Activated B cell treated with CpG ODN at 0.5 μM for 24 hours (primary cell): ENCODE measurements at regions not wholly inside any gene's neighbourhood (a gene's known extent, or its start where the extent isn't known, plus 50 kb on each side); places are given as distances from the start of the nearest gene placed in this dataset.

ENCODE experiments used
- ATAC-seq: fragments of 200-7000 bp; cut with Tn5 transposase; one replicate; pipeline ENCODE4 v1.10.0; 2021; ENCODE audit warnings: low read depth, mild to moderate bottlenecking, moderate library complexity
- CTCF ChIA-PET: fragments of 350-600 bp; sonication (Branson Sonifier 250); formaldehyde crosslinking; loops from one replicate; lab custom pipeline; 2021; ENCODE audit warnings: antibody characterized with exemption; lab: Charles Lee
- POLR2A ChIA-PET: fragments of 350-600 bp; sonication (Branson Sonifier 250); formaldehyde crosslinking; loops from one replicate; lab custom pipeline; 2021; ENCODE audit warnings: antibody characterized with exemption; lab: Charles Lee
- DNase-seq: peaks from one replicate; pipeline ENCODE4 v3.0.0; 2022
- H3K27ac Mint-ChIP-seq: one replicate; pipeline ENCODE4 v1.8.0; 2020; ENCODE audit warnings: mixed read lengths
- H3K27me3 Mint-ChIP-seq: one replicate; pipeline ENCODE4 v1.8.0; 2021; ENCODE audit warnings: mixed read lengths
- H3K36me3 Mint-ChIP-seq: one replicate; pipeline ENCODE4 v1.8.0; 2021; ENCODE audit warnings: low read depth, mixed read lengths
- H3K4me1 Mint-ChIP-seq: one replicate; pipeline ENCODE4 v1.8.0; 2021; ENCODE audit warnings: mixed read lengths
- H3K4me3 Mint-ChIP-seq: one replicate; pipeline ENCODE4 v1.8.0; 2020; ENCODE audit warnings: mild to moderate bottlenecking, mixed read lengths
- H3K9me3 Mint-ChIP-seq: one replicate; pipeline ENCODE4 v1.8.0; 2020; ENCODE audit warnings: mixed read lengths
- intact Hi-C: fragments of 100-400 bp; cut with micrococcal nuclease; formaldehyde crosslinking; loops from one replicate; pipeline ENCODE4 v1.15.1; 2024
- TF ChIP-seq, protein P1 (sequence below): fragments of 200-600 bp; IDR thresholded peaks from one replicate; pipeline ENCODE4 v1.8.0; 2022; ENCODE audit warnings: antibody characterized with exemption, mild to moderate bottlenecking

DNA sequence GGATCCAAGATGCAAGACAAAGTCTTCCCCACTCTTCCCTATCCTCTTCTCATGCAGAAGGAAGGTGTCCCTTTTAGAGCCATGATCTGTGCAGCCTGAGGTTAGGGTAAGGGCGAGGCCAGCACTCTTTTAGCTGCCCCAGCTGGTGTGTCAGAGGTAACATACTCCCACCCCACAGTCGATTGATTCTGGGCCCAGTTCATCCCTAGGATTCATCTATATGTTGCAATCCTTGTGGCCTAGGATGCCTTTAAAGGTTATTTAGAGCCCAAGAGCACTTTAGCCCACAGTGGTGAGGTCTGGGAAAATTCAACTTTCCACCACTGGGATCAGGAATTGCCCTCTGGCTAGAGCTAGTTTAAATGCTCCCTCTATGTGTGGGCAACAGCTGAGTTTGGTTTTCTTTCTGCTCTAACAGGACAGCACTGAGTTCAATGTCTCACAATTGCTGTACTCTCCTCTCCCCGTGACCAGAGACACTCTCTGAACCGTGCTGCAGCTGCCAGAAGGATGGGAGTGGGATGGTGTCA lies 201.3 kb upstream of the SERP2 start:
- no peaks in the 10 kb centered on the region for H3K4me1 Mint-ChIP-seq
- ATAC-seq (no peak), DNase-seq (no peak)
- no peak overlapping the region for H3K27ac Mint-ChIP-seq
- H3K4me3 Mint-ChIP-seq = no peak overlapping the region
- ChIA-PET POLR2A (no interaction called here), CTCF (no interaction called here)
- TF ChIP-seq, protein P1, sequence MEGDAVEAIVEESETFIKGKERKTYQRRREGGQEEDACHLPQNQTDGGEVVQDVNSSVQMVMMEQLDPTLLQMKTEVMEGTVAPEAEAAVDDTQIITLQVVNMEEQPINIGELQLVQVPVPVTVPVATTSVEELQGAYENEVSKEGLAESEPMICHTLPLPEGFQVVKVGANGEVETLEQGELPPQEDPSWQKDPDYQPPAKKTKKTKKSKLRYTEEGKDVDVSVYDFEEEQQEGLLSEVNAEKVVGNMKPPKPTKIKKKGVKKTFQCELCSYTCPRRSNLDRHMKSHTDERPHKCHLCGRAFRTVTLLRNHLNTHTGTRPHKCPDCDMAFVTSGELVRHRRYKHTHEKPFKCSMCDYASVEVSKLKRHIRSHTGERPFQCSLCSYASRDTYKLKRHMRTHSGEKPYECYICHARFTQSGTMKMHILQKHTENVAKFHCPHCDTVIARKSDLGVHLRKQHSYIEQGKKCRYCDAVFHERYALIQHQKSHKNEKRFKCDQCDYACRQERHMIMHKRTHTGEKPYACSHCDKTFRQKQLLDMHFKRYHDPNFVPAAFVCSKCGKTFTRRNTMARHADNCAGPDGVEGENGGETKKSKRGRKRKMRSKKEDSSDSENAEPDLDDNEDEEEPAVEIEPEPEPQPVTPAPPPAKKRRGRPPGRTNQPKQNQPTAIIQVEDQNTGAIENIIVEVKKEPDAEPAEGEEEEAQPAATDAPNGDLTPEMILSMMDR = no peak
- intact Hi-C loops = no loop called here
- H3K27me3 Mint-ChIP-seq = peaks cover 3% of the 10 kb centered on the region
- no peaks in the 10 kb centered on the region for H3K36me3 Mint-ChIP-seq
- H3K9me3 Mint-ChIP-seq = no peaks in the 10 kb centered on the region

DNA sequence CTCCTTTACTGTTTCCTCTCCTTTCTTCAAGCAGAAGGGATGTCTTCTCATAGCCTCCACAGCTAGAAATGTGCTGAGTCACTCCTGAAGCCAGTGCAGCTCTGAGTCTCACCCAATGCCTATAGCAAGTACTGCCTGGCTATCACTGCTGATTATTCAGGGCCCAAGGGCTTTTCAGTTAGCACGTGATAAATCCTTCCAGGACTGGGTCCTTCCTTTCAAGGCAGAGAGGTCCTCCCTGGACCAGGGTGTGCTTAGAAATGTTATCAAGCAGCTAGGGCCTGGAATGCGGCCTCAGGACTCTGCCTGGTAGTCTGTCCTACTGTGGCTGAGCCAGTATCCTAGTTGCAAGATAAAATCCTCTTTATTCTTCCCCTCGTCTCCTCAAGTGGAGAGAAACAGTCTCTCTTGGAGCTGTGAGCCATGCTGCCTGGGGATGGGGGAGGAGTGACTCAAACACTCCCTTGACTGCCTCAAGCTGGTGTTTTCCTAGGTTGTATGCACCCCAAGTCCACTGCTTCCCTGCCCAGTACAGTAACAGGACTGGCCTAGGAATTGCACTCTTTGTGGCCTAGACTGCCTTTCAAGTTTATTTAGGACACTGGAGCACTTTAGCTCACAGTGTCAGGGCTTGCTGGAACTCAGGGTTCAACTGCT lies 198.7 kb upstream of the SERP2 start:
- ChIA-PET POLR2A (no interaction called here), CTCF (no interaction called here)
- Mint-ChIP-seq H3K4me3 (no peak overlapping the region), H3K4me1 (no peaks in the 10 kb centered on the region), H3K27me3 (peaks cover 3% of the 10 kb centered on the region), H3K36me3 (no peaks in the 10 kb centered on the region), H3K27ac (no peak overlapping the region), H3K9me3 (no peaks in the 10 kb centered on the region)
- TF ChIP-seq, protein P1 = no peak
- intact Hi-C loops = no loop called here
- no peak for ATAC-seq
- no peak for DNase-seq

DNA sequence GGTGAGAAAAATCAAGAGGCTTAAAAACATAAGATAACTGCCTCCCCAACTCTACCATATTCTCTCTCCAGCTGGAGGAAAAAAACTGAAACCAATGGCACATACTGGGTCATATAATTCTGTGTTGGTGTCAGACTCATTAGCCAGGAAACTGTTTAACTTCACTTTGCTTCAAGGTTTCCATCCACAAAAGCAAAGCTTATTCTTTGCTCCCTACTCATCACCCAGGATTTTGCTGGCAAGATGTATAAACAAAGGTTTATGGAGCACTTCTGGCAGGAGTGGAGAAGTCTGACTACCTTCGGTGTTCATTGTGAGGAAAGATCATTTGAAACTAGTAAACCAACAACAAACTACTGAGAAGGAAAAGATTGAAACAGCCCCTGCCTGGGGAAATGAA lies 197.5 kb upstream of the SERP2 start:
- no peak overlapping the region for H3K4me3 Mint-ChIP-seq
- DNase-seq (no peak), ATAC-seq (no peak)
- TF ChIP-seq, protein P1 = no peak
- ChIA-PET CTCF (no interaction called here), POLR2A (no interaction called here)
- H3K9me3 Mint-ChIP-seq = no peaks in the 10 kb centered on the region
- no peaks in the 10 kb centered on the region for H3K36me3 Mint-ChIP-seq
- no peaks in the 10 kb centered on the region for H3K4me1 Mint-ChIP-seq
- H3K27me3 Mint-ChIP-seq = peaks cover 1% of the 10 kb centered on the region
- no peak overlapping the region for H3K27ac Mint-ChIP-seq
- intact Hi-C loops = no loop called here

DNA sequence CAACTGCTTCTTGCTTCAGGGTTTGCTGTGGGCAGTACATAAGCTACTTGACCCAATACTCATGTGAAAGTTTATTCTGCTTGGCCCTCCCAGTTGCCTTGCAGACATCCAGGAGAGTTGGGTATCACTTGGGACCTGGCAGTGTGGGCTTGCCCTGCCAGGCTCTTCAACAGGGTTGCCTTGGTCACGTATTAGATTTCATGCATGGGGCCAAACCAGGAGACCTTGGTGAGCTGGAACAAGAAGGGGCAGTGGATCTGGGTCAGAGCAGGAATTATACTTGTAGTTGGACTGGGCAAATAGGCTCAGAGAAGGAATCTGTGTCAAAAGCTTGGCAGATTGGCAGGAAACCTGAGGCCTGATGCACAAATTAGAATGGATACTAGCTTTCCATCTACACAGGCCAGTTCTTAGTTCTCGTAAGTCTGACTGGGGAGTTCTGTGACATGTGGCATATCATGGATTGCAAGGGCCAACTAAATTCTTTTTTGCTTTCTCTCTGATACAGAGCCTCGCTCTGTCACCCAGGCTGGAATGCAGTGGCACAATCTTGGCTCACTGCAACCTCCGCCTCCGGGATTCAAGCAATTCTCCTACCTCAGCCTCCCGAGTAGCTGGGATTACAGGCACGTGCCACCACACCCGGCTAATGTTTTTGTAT lies 192.6 kb upstream of the SERP2 start:
- Mint-ChIP-seq H3K27ac (no peak overlapping the region), H3K27me3 (peaks cover 1% of the 10 kb centered on the region), H3K36me3 (no peaks in the 10 kb centered on the region), H3K4me3 (no peak overlapping the region), H3K9me3 (peaks cover 5% of the 10 kb centered on the region), H3K4me1 (no peaks in the 10 kb centered on the region)
- ChIA-PET CTCF (no interaction called here), POLR2A (no interaction called here)
- TF ChIP-seq, protein P1 = no peak
- no peak for DNase-seq
- intact Hi-C loops = no loop called here
- ATAC-seq = no peak

DNA sequence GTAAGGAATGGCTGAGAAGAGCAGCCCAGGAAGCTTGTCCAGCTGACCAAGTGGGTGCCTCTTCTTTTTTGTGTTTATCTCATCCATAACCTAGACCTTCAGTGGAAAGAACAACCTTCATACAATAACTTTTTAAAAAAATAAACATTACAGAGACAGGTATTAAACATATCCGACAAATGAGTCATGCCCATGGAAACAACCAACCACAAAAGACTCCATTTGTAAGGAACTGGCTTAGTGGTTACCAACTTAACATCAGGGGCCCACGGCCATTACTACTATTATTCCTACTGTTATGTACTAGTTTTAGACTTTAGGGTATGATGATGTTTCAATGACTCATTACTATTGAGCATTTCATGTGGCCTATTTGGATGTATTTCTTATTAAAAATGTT lies 191.7 kb upstream of the SERP2 start:
- intact Hi-C loops = no loop called here
- ChIA-PET CTCF (no interaction called here), POLR2A (no interaction called here)
- ATAC-seq (no peak), DNase-seq (no peak)
- TF ChIP-seq, protein P1 = no peak
- no peaks in the 10 kb centered on the region for H3K4me1 Mint-ChIP-seq
- H3K36me3 Mint-ChIP-seq = no peaks in the 10 kb centered on the region
- peaks cover 1% of the 10 kb centered on the region for H3K27me3 Mint-ChIP-seq
- no peak overlapping the region for H3K4me3 Mint-ChIP-seq
- H3K27ac Mint-ChIP-seq = no peak overlapping the region
- peaks cover 5% of the 10 kb centered on the region for H3K9me3 Mint-ChIP-seq
